Activated T-helper 17 cell treated with anti-CD3 and anti-CD28 coated beads, Interleukin-2, amount 50 U/mL, for 72 hours (primary cell): ENCODE measurements at regions not wholly inside any gene's neighbourhood (a gene's known extent, or its start where the extent isn't known, plus 50 kb on each side); places are given as distances from the start of the nearest gene placed in this dataset.
"Not testable (repeated sequence)": the region's sequence is repeated elsewhere in the genome, so short reads cannot be mapped to it uniquely, and the experiment has no call there.

ENCODE experiments used
- ATAC-seq: fragments of 150-1000 bp; cut with Tn5 transposase; replicated peaks from 2 replicates; pipeline ENCODE4 v1.10.0; 2021; ENCODE audit warnings: mild to moderate bottlenecking, moderate library complexity
- H3K27ac Mint-ChIP-seq: one replicate; pipeline ENCODE4 v1.8.0; 2022; ENCODE audit warnings: mixed read lengths
- H3K27me3 Mint-ChIP-seq: one replicate; pipeline ENCODE4 v1.8.0; 2022; ENCODE audit warnings: mixed read lengths
- H3K36me3 Mint-ChIP-seq: one replicate; pipeline ENCODE4 v1.8.0; 2022; ENCODE audit warnings: low read depth, mild to moderate bottlenecking, mixed read lengths
- H3K4me1 Mint-ChIP-seq: one replicate; pipeline ENCODE4 v1.8.0; 2022; ENCODE audit warnings: mixed read lengths
- H3K4me3 Mint-ChIP-seq: one replicate; pipeline ENCODE4 v1.8.0; 2022; ENCODE audit warnings: mild to moderate bottlenecking, mixed read lengths
- H3K9me3 Mint-ChIP-seq: one replicate; pipeline ENCODE4 v1.8.0; 2022; ENCODE audit warnings: mixed read lengths

DNA sequence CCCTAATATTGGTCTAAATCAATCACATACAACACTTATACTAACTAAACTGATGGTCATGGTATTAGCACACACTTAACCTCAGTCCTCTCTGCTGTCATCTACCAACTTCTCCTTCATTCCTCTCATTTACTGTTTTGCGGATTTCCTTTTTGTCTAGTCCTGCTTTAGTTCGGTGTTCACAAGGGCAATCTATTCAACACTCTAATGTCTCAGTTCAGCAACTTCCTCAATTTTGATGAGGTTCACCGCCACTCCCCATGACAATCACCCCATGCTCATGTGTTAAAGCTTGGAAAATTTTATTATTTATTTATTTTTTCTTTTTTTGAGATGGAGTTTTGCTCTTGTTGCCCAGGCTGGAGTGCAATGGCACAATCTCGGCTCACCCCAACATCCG, 301.1 kb downstream of the PTPRC start:
- Mint-ChIP-seq H3K27me3 (no peaks in the 10 kb centered on the region), H3K9me3 (no peaks in the 10 kb centered on the region), H3K4me1 (no peaks in the 10 kb centered on the region), H3K36me3 (no peaks in the 10 kb centered on the region), H3K27ac (no peak overlapping the region), H3K4me3 (no peak overlapping the region)
- ATAC-seq, result no peak

DNA sequence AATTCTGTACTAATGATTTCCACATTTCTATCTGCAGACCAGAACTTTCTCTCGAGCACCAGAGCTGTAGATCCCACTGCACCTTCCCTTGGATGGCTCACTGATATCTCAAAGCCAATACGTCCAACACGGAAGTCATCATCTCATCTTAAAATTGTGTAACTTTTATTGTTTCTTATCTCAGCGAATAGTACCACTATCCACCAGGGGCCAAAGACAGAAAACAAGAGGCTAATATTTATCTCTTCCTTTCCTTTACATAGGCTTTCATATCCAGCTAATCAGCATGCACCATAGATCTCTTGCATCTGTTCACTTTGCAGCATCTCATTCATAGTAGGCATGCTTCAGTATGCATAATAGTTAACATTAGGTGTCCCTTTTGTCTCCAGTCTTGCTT, 303.6 kb downstream of the PTPRC start:
- ATAC-seq, result no peak
- H3K9me3 Mint-ChIP-seq, result no peaks in the 10 kb centered on the region
- no peaks in the 10 kb centered on the region for H3K4me1 Mint-ChIP-seq
- no peak overlapping the region for H3K4me3 Mint-ChIP-seq
- no peaks in the 10 kb centered on the region for H3K36me3 Mint-ChIP-seq
- no peaks in the 10 kb centered on the region for H3K27me3 Mint-ChIP-seq
- no peak overlapping the region for H3K27ac Mint-ChIP-seq

DNA sequence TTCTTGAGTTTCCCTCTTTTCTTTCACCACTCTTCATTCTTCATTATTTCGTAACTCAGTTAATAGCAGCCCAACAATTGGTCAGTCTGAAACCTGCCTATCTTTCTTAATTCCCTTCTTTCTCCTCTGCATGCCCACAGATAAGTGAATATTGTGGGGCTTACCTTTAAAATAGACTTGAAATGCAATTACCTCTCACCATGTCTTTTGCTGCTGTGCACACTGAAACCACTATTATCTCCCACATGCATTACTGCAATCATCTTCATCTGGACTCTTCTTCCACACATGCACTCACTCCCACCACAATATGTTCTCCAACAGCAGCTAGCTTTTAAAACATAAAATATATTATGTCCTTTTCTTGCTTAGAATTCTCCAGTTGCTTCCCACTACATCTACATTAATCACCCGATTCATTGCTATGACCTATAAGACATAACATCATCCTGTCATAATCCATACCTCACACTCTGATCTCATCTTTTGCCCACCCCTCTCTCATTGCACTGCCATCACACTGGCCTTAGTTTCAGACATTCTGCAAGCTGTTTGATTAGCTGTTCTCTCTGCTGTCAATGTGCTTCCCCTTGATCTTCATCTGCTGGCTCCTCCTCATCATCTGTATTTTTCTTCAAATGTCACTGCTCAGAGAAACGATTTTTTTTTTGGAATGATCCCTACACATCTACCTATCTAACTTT, 304.8 kb downstream of the PTPRC start:
- Mint-ChIP-seq H3K4me1 (no peaks in the 10 kb centered on the region), H3K27ac (no peak overlapping the region), H3K9me3 (no peaks in the 10 kb centered on the region), H3K36me3 (no peaks in the 10 kb centered on the region), H3K4me3 (no peak overlapping the region), H3K27me3 (no peaks in the 10 kb centered on the region)
- ATAC-seq, result no peak

DNA sequence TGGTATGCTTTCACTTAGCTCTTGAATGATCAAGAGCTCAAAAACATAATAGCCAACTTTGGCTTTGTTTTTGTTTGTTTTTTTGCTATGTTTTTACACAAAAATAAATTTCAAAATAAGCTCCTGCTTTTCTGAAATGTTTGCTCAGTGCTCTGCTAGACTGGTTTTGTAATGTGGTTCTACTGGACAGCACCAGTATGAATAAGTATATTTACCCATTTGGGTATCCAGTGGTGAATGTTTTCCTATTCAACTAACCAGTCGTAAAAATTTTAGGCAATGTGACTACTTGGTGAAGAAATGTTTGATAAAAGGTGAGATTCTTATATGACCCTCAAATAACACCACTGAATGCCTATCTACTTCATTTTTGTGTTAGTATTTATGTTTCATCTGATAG, 308.6 kb downstream of the PTPRC start:
- Mint-ChIP-seq H3K4me3 (no peak overlapping the region), H3K27me3 (no peaks in the 10 kb centered on the region), H3K9me3 (no peaks in the 10 kb centered on the region), H3K36me3 (no peaks in the 10 kb centered on the region), H3K4me1 (no peaks in the 10 kb centered on the region), H3K27ac (no peak overlapping the region)
- no peak for ATAC-seq

DNA sequence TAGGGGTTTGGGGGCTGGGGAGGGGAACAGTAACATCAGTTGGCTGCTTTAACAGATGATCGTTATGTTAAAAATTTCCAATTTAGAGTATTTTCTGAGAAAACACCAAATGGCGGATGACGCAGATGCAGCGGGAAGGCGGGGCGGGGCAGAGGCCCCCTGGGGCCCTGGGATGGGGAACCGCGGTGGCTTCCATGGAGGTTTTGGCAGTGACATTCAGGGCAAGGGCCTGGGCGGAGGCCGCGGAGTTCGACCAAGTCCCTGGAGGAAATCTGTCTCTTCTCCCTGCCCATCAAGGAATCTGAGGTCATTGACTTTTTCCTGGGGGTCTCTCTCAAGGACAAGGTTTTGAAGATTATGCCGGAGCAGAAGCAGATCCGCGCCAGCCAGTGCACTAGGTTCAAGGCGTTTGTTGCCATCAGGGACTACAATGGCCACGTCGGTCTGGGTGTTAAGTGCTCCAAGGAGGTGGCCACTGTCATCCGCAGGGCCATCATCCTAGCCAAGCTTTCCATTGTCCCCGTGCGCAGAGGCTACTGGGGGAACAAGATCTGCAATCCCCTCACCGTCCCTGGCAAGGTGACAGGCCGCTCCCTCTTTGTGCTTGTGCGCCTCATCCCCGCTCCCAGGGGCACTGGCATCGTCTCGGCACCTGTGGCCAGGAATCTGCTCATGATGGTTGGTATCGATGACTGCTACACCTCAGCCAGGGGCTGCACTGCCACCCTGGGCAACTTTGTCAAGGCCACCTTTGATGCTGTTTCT, 310.2 kb downstream of the PTPRC start:
- no peaks in the 10 kb centered on the region for H3K4me1 Mint-ChIP-seq
- H3K27me3 Mint-ChIP-seq, result no peaks in the 10 kb centered on the region

DNA sequence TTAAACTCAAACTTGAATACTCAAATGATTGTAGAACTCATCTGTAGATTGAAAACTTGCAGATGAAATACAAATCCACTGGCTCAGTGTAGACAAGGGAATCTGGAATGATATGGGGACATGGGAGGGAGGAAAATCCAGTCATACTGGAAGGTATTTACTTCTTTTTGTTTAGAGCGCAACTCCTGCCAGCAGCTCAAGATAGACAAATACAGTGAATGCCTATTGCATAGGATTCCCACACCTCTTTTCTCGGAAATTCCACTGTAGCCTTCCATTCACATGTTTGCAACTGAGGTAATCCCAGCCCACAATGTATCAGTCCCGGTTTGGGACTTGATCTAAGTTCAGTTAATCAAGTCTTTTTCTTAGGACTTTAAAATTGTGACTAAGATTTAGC, 311.2 kb downstream of the PTPRC start:
- H3K4me1 Mint-ChIP-seq, result no peaks in the 10 kb centered on the region
- H3K36me3 Mint-ChIP-seq, result no peaks in the 10 kb centered on the region
- ATAC-seq, result no peak
- peaks cover 4% of the 10 kb centered on the region for H3K9me3 Mint-ChIP-seq
- H3K4me3 Mint-ChIP-seq, result no peak overlapping the region
- no peaks in the 10 kb centered on the region for H3K27me3 Mint-ChIP-seq
- H3K27ac Mint-ChIP-seq, result no peak overlapping the region

More for the DNA sequence above, 310.2 kb downstream of the PTPRC start:
- Mint-ChIP-seq H3K36me3 (no peaks in the 10 kb centered on the region), H3K27ac (no peak overlapping the region), H3K4me3 (no peak overlapping the region), H3K9me3 (peaks cover under 1% of the 10 kb centered on the region)
- no peak for ATAC-seq

DNA sequence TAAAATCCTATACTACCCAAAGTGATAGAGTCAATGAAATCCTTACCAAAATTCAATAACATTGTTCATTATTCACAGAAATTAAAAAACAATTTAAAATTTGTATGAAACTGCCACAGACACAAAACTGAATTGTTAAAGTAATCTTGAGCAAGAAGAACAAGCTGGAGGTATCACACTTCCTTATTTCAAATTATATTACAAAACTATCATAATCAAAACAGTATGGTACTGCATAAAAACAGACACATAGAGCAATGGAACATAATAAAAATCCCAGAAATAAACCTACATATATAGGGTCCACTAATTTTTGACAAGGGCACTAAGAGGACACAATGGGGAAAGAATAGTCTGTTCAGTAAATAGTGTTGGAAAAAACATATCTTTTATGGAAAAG, 316.2 kb downstream of the PTPRC start:
- H3K9me3 Mint-ChIP-seq, result peaks cover 9% of the 10 kb centered on the region
- no peak overlapping the region for H3K4me3 Mint-ChIP-seq
- ATAC-seq, result no peak
- H3K27me3 Mint-ChIP-seq, result no peaks in the 10 kb centered on the region
- H3K27ac Mint-ChIP-seq, result no peak overlapping the region
- H3K4me1 Mint-ChIP-seq, result peaks cover 9% of the 10 kb centered on the region
- H3K36me3 Mint-ChIP-seq, result no peaks in the 10 kb centered on the region

DNA sequence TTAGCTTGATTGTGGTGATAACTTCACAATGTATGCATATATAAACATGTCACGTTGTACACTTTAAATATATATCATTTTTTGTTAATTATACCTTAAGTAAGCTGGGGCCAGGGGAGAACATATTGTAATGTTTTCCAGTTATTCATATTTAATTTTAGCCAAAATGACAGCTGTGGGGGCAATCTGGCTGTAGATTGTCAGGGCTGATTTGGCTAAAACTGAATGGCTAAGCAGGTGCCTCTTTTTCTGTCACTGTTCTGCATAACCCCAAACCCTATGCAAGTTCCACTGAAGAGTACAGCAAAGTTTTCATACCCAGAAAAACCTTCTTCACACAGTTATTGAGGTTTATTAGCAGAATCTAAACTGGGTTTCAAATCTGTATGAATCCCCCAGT, 318.2 kb downstream of the PTPRC start:
- H3K4me1 Mint-ChIP-seq, result peaks cover 9% of the 10 kb centered on the region
- H3K27ac Mint-ChIP-seq, result no peak overlapping the region
- no peak for ATAC-seq
- no peaks in the 10 kb centered on the region for H3K27me3 Mint-ChIP-seq
- no peak overlapping the region for H3K4me3 Mint-ChIP-seq
- no peaks in the 10 kb centered on the region for H3K36me3 Mint-ChIP-seq
- peaks cover 9% of the 10 kb centered on the region for H3K9me3 Mint-ChIP-seq

DNA sequence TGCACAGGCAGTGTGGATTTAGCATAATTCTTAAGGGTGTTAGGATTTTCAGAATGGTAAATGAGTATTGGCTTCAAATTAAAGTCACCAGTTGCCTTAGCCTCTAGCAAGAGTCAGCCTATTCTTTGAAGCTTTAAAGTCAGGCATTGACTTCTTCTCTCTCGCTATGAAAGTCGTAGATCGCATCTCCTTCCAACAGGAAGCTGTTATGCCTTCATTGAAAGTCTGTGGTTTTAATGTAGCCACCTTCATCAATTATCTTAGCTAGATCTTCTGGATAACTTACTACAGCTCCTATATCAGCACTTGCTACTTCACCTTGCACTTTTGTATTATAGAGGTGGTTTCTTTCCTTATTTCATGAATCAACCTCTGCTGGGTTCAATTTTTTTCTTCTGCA, 320.2 kb downstream of the PTPRC start:
- H3K27ac Mint-ChIP-seq, result no peak overlapping the region
- H3K9me3 Mint-ChIP-seq, result peaks cover 9% of the 10 kb centered on the region
- H3K27me3 Mint-ChIP-seq, result no peaks in the 10 kb centered on the region
- no peaks in the 10 kb centered on the region for H3K36me3 Mint-ChIP-seq
- H3K4me1 Mint-ChIP-seq, result peaks cover 17% of the 10 kb centered on the region
- H3K4me3 Mint-ChIP-seq, result peak overlapping the region; percentile 25
- peak; percentile 24 for ATAC-seq

DNA sequence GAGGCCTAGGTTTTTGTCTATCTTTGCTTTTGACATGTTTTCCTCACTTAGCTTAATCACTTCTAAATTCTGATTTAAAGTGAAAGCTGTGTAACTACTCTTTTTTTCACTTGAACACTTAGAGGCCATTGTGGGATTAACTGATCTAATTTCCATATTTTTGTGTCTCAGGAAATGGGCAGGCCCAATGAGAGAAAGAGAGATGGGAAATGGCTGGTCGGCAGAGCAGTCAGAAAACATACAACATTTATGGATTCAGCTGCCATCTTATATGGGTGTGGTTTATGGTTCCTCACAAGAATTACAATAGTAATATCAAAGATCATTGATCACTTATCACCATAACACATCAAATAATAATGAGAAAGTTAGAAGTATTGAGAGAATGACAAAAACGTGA, 320.8 kb downstream of the PTPRC start:
- H3K4me1 Mint-ChIP-seq, result peaks cover 17% of the 10 kb centered on the region
- H3K4me3 Mint-ChIP-seq, result peak overlapping the region; percentile 25
- no peaks in the 10 kb centered on the region for H3K36me3 Mint-ChIP-seq
- H3K27ac Mint-ChIP-seq, result no peak overlapping the region
- ATAC-seq, result no peak
- no peaks in the 10 kb centered on the region for H3K27me3 Mint-ChIP-seq
- H3K9me3 Mint-ChIP-seq, result peaks cover 5% of the 10 kb centered on the region

DNA sequence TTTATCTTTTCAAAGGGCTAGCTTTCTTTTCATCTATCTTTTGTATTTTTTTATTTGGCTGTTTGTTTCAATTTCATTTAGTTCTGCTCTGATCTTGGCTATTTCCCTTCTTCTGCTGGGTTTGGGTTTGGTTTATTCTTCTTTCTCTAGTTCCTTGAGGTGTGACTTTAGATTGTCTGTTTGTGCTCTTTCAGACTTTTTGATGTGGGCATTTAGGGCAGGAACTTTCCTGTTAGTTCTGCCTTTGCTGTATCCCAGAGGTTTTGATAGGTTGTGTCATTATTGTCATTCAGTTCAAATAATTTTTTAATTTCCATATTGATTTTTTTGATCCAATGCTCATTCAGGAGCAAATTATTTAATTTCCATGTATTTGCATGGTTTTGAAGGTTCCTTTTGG, 325.0 kb downstream of the PTPRC start:
- not testable (repeated sequence) for H3K4me3 Mint-ChIP-seq, H3K27ac Mint-ChIP-seq, ATAC-seq, H3K27me3 Mint-ChIP-seq, H3K36me3 Mint-ChIP-seq
- peaks cover 17% of the 10 kb centered on the region for H3K4me1 Mint-ChIP-seq
- peaks cover 11% of the 10 kb centered on the region for H3K9me3 Mint-ChIP-seq

DNA sequence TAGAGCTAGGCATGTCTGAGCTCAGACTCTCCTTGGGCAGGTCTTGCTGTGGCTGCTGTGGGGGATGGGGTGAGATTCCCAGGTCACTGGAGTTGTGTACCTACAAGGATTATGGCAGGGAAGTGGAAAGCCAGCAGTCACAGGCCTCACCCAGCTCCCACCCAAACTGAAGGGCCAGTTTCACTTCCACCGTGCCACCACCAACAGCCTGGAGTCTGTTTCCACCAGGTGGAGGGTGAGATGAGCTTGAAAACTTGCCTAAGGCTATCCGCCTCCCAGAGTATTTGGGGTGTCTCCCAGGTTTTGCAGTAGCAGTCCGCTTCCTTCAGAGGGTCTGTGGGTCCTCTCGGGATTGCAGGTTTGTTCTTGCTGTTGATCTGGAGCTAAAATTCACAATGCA, 327.7 kb downstream of the PTPRC start:
- no peak overlapping the region for H3K27ac Mint-ChIP-seq
- ATAC-seq, result no peak
- no peaks in the 10 kb centered on the region for H3K27me3 Mint-ChIP-seq
- H3K4me3 Mint-ChIP-seq, result no peak overlapping the region
- peaks cover 8% of the 10 kb centered on the region for H3K4me1 Mint-ChIP-seq
- H3K36me3 Mint-ChIP-seq, result no peaks in the 10 kb centered on the region
- H3K9me3 Mint-ChIP-seq, result peaks cover 6% of the 10 kb centered on the region

DNA sequence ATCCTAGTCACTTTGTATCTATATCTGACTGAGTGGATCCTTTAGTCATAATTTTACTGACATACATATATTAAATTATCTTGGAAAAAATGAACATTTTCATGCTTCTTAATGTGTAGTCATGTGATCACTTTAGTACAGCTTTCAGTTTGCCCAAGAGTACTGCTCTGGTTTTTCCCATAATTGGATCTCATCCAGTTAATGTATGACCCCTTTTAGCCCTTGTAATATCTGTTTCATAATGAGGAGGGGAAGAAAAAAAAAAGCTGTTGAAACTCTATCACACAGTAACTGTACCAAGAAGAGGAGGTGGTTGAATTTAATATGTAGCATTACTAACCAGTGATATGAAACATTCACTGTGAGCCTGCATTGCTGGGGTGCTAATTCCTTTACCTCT, 328.7 kb downstream of the PTPRC start:
- Mint-ChIP-seq H3K4me3 (no peak overlapping the region), H3K27me3 (no peaks in the 10 kb centered on the region), H3K27ac (no peak overlapping the region), H3K9me3 (peaks cover 6% of the 10 kb centered on the region), H3K36me3 (no peaks in the 10 kb centered on the region), H3K4me1 (peaks cover 8% of the 10 kb centered on the region)
- ATAC-seq, result no peak

DNA sequence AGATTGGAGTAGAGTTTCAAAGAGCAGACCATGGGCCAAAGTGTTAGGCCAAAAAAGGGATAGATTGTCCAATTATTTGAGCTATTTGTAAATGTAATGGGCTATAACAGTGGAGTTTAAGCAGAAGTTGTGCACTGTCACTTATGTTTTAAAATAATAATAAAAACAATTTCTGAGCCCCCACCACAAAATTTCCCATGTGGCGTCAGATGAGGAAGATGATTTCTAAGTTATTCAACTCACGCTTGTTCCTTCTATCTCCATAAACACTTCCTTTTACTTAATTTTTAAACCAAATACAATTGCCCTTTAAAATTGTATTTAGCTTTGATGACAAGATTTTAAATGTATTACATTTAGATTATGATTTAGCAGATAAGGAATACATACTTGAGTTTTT, 330.0 kb downstream of the PTPRC start:
- no peak for ATAC-seq
- no peaks in the 10 kb centered on the region for H3K36me3 Mint-ChIP-seq
- peaks cover 6% of the 10 kb centered on the region for H3K9me3 Mint-ChIP-seq
- H3K4me3 Mint-ChIP-seq, result no peak overlapping the region
- H3K27me3 Mint-ChIP-seq, result no peaks in the 10 kb centered on the region
- H3K4me1 Mint-ChIP-seq, result peaks cover 2% of the 10 kb centered on the region
- H3K27ac Mint-ChIP-seq, result no peak overlapping the region

DNA sequence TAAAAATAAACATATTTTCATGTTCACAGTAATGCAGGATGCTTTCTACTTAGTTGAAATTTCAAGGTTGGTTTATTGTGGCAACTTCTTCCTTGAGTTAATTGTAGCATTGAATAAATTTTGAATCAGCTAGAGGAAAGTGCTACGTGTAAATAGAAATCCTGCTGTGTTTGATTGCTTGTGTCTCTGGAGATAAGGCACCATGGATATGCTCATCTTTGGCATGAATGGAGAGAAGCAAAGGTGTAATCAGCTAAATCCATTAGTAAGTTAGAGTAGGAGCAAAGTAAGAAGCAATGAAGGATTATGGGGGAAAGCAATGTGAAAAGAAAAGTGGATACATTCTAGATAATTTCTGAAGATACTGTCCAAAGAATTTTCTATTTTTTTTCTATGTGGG, 331.1 kb downstream of the PTPRC start:
- peaks cover 3% of the 10 kb centered on the region for H3K9me3 Mint-ChIP-seq
- no peaks in the 10 kb centered on the region for H3K36me3 Mint-ChIP-seq
- H3K4me1 Mint-ChIP-seq, result no peaks in the 10 kb centered on the region
- no peak for ATAC-seq
- no peaks in the 10 kb centered on the region for H3K27me3 Mint-ChIP-seq
- no peak overlapping the region for H3K4me3 Mint-ChIP-seq
- H3K27ac Mint-ChIP-seq, result no peak overlapping the region
